ENCODE measurements at regions not wholly inside any gene's neighbourhood (a gene's known extent, or its start where the extent isn't known, plus 50 kb on each side); places are given as distances from the start of the nearest gene placed in this dataset.
"Not testable (repeated sequence)": the region's sequence is repeated elsewhere in the genome, so short reads cannot be mapped to it uniquely, and the experiment has no call there.

DNA sequence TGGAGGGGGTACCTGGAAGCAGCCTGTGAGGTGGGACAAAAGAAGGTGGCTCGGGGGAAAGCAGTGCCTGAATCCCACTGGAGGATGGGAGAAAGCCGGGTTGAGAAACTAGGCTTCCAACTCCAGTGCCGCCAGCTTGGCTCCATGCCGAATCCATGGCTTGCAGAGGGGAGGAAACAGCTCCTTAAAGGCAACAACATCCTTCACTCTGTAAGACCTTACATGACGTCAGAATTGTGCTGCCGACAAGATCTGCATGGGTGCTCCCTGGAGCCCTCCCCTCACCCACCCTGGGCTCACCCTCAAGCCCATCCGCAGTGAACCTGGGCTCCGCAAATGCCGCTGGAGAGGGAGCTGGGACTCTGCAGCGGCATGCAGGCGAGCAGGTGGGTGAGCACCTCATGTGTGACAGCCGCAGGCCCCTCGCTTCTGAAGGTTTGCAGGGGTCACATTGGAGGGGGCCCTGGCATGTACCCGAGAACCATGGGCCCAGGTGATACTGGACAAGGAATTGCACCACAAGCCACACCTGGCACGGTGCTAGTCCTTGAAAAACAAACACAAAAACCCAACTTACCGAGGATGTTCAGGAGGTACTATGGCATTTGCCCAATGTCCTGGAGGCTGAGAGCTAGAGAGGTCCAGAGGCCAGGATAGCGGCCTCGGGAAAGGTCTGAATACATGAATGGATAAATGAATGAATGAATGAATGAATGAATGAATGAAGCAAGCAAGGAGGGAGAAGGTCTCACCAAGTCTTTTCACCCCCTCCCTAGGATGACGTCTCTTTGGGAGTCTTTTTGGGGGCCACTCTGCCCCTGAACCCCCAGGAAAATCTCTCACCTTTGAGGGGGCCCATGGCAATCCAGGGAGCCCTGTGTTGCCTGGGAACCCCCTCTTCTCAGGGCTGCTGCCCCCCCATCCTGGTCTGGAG is 238.6 kb upstream of the SHH start:
- DNase-seq: no peak

DNA sequence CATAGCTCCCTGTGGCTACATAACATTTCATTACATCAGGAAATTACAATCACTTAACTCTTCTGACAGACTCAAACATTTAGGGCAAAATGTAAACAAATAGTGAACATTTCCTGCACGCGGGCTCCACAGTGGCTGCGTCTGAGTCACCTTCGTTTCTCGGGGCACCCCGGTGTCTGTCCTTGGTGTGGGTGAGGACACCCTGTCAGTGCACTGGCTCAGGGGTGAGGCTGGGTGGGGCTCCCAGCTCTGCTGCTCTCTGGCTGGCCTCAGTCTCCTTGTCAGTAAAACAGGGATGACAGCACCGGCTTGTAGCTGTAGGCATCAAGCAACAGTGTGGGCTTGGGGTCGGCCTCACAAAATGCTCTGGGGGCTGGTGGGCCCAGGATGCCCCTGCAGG is 237.1 kb upstream of the SHH start:
- DNase-seq: no peak

DNA sequence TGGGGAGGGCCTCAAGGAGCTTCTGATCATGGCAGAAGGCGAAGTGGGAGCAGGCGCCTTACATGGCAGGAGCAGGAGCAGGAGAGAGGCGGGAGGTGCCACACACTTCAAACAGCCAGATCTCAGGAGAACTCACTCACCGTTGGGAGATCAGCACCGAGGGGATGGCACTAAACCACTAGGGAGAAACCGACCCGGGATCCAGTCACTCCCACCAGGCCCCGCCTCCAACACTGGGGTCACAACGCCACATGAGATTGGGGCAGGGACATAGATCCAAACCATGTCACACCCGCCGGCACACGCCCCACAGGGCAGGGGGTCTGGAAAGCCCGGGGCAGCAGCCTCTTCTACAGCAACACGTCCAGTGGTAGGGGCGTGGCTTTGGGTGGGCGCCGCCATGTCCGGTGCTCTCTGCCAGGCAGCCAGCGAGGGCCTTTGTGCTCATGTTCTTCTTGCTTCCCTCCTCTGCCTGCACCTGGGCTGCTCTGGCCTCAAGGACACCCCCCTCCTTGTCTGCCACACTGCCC is 233.8 kb upstream of the SHH start:
- no peak for DNase-seq

DNA sequence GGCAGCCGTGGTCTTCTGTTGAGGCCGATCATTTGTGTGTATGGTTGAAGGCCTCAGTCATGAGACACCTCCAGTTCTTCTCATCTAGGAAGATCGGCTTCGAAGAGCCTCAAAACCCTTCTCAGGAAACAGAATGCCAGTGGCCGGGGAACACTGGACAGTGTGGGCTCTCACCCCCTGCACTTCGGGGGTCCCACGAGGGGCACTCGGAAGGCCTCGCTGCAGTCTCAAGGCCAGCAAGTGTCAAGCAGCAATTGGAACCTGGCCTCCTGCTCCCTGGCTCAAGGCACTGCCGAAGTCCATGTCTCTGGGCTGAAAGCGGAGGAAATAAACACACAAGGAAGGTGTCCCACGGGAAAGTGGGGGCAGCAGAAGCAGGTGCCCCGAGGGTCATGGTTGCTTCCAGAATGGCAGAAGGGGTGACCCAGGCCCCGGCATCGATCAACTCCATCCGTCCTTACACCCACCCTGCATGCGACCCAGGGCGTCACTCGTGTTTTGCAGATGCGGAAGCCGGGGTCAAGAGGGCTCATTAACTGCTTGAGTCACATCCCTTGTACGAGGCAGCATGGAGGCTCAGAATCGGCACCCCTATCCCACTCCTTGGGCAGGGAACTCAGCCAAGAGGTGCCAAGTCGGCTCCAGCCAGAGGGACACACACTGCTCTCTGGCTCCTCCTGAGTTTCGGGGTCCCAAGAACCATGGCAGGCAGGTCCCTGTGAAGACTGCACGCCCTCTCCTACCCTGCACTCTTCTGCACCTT is 231.3 kb upstream of the SHH start:
- no peak for DNase-seq

DNA sequence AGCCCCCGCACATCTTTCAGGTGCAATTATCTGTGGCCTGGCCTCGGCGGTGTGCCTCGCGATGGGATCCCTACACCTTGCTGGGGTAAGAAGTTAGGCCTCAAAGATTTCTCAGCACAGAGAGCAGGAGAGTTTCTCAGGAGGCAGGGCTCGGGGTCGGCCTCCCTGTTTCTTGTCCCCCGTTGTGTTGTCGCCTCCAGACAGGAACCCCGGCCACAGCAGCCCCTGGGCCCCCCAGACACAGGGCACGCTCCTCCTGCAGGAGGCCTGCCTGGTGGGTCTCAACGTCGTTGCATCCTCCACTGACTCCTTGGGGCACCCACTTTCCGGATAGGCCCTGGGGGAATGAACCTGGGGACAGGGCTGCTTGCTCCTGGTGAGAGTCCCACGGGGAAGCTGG is 229.1 kb upstream of the SHH start:
- no peak for DNase-seq

DNA sequence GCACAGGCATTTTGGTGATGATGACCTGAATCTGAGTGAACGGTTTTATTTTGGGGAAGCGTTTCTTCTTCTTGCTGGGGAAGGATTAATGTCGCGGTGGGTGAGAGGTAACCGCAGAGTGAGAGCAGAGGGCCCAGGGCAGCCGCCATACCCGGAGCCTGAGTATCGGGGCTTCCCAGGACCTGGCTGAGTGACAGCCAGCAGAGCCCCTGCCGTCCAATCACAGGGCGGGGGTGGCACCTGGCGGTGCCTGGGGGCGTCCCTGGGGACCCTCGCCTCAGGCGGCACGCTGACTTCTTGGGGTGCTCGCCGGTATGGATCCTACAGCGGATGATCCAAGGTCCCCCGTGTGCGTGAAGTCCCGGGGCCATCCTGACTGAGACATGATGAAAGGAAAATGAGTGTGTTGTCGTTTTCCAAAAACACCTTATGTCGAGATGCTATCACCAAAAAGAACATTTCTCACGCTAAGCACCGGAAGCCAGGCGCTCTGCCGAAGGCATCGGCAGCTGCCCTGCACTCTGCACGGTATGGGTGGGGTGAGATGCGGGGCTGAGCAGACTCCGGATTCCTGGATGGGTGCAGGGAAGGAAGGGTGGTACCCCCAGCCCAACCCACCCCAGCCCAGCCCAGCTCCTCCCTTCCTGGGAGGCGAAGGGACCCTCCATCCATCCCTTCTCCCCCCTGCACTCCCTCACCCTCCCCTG is 227.9 kb upstream of the SHH start:
- no peak for DNase-seq

DNA sequence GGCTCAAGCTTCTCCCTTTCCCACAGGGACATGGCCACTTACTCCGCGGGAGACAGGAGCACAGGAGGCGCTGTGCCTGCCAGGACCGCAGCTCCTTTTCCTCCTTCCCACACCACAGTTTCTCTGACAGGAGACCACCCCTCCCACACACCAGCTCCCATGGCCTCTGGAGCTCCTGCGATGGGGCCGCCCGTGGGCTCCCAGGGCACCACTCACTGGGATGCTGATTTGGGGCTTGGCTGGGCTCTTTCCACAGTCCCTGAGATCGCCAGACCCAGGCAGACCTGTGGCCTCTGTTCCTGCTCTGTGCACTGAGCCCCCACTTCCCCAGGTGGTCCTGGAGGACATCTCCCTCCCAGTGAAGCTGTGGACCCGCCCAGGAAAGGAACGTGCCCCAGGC is 226.9 kb upstream of the SHH start:
- DNase-seq: no peak

DNA sequence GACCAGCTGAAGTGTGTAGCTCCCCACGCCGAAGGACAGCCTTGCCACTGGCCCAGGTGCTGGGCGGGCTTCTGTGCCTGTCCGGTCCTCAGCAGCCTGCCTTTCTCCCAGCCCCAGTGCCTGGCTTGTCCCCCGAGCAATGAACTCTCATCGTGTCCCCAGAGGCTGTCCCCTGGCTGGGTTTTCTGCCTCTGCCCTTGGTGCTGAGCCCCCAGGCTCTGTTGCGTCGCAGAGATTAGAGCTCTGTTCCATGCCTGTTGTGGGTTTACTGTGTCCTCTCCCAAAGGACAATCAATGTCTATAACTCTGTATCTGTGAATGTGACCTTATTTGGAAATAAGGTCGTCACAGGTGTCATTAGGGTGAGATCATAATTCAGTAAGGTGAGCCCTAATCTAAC is 226.1 kb upstream of the SHH start:
- DNase-seq: no peak

DNA sequence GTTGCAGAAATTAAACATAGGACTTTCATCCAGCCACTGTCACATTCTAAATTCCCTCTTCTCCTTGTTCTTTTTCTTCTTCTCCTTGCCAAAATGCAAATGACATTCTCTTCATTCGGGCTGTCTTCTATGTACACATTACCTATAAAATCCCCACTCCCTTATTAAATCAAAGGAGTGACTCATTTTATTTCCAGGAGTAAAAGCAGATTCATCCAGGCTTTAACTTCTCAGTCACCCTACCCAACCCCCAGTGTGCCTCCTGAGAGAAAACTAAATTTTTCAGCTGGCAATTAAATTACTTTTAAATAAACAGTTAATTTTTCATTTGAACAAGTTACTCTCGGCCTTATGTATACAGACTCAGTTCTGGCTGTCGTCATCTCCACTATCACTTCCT is 223.9 kb upstream of the SHH start:
- no peak for DNase-seq

DNA sequence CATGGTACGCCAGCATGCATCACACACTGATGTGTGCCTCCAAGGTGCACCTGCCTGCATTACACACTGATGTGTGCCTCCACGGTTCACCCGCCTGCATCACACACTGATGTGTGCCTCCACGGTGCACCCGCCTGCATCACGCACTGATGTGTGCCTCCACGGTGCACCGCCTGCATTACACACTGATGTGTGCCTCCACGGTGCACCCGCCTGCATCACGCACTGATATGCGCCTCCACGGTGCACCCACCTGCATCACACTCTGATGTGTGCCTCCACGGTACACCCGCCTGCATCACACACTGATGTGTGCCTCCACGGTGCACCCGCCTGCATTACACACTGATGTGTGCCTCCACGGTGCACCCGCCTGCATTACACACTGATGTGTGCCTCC is 223.1 kb upstream of the SHH start:
- not testable (repeated sequence) for DNase-seq

DNA sequence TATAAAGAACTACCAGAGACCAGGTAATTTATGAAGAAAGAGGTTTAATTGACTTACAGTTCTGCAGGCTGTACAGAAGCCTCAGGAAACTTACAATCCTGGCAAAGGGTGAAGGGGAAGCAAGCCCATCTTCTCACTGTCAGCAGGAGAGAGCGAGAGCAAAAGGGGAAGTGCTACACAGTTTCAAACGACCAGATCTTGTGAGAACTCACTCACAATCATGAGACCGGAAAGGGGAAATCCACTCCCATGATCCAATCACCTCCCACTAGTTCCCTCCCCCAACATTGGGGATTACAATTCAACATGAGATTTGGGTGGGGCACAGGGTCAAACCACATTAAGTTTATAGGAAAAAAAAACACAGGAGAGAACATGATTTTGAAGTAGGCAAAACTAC is 222.1 kb upstream of the SHH start:
- DNase-seq: no peak

DNA sequence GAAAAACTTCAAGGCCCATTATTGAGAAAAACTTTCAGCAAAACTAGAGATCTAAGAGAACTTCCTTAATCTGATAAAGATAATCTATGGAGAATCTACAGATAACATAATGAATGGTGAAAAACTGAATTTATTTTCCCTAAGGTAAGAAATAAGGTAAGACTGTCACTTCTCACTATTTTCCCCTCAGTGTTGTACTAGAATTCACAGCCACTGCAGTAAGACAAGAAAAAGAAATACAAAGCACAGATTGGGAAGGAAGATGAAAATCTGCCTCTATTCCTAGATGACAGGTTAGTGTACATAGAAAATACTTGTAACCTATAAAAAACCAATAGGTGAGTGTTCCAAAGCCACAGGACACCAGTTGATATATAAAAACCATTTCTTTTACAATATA is 220.7 kb upstream of the SHH start:
- DNase-seq: no peak

DNA sequence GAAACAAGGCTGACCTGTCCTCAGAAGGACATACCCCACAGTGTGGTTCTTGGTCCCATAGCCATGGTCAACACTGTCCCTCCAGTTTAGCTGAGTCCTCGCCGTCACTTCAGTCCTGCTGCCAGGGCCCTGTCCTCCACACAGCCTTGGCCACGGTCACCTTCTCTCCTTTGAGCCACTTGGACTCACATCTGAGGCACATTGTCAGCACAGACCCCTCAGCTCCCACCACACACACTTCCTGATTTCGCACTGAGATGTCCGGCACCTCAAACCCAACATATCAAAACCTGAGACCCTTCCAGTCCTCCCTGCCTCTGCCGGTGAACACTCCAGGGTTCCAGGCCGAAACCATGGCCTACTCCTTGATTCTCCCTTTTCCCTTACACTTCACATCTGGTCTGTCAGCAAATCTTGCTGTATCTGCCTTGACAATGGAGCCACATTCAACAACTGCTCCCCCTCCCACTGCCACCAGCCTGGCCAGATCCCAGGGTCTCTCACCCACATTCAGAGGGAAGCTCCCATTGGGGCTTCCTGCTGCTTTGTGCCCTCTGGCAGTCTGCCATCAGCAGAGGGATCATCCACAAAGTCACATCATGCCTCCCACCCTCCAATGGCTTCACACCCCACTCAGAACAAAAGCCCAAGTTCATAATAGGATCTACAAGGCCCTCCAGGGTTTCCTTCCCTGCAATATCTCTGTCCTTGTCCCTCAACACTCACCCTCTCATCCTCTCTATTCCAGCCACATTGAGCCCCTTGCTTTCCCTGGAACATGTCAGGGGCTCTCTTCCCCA is 219.6 kb upstream of the SHH start:
- no peak for DNase-seq

DNA sequence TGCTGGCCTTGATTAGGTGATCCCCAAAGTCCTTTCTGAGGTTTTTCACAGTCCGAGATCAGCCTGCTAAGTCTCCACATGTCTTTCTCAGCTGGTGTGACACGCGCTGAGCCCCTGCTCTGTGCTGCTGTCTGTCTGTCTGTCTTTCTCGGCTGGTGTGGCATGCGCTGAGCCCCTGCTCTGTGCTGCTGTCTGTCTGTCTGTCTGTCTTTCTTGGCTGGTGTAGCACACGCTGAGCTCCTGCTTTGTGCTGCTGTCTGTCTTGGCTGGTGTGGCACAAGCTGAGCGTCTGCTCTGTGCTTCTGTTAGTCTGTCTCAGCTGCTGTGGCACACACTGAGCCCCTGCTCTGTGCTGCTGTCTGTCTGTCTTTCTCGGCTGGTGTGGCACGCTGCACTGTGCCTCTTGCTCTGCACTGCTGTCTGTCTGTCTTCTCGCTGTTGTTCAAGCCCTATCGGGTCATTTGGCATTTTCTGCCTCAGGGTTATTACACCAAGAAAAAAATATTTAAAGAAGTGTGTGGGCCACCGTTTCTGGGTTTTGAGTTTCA is 217.3 kb upstream of the SHH start:
- DNase-seq: no peak

DNA sequence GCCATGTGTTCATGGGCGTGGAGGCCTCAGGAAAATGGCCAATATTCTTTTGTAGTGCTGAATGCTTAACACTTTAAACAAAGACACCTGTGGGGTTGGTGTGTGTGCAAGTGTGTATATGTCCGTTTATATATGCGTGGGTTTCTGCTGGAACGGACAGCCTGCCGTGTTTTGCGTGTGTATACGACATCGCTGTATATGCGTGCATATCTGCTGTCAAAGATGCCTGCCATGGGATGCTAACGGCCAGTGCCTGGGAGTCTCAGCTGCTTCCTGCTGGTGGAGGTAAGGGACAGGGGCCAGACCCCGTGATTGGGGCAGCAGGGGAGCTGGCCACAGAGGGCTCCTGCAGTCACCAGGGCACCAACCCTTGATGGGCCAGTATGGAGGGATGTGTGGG is 216.3 kb upstream of the SHH start:
- DNase-seq: no peak

DNA sequence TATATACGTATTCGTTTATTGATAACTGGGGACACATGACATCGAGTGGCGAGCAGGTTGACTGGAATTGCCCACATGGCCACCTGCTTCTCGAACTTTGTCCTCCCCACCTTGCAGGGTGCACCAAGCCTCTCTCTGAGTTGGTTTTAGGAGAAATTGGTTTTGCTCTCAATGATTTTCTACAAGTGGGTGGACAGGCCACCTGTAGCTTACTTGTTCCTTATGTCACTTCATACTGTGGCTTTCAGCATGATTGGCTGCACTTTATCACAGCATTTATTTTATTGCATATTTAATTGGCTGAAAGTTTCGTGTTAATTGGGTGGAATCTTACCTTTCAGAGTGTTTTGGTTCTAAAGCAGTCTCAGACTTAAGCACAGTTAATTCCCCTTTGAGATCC is 215.6 kb upstream of the SHH start:
- DNase-seq: no peak

DNA sequence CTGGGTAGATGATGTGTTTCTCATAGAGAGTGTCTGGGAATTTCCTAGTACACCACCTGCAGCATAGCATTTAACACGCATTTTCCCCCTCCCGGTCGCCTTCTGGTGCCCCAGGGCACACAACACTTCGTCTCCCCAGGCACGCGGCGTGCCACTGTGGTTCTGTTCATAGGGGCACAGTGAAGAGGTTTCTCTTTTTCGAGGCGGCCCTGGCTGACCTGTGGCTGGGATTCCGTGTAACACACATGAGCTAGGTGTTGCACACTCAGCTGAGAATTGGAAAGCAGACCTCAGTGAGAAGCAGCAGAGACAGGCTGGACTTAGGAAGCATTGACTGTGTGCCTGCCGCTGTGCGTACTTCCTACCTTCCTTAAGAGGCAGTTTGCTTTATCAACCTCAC is 214.3 kb upstream of the SHH start:
- no peak for DNase-seq

DNA sequence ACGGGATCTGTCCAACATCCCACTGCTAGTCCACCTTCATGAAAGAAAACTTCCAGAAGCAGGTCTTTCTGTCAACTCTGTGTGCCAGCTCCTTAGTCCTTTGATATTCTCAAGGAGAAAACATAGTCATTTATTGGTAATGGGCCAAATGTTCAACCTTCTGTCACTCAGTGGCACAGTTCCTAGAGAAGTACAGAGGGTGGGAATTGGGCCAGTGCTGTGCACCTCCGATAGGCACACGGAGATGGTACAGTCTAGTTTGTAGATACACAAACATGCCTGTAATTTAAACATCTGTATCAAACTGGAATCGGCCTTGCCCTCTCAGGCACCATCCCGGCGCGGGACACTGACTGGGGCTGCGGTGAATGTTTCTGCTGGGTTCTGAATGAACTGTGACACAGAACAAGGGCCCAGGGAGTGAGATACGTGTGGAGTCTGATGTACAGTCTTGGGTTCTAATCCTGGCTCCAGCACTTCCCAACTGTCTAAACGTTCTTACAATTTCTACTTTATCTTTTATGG is 213.9 kb upstream of the SHH start:
- DNase-seq: no peak

DNA sequence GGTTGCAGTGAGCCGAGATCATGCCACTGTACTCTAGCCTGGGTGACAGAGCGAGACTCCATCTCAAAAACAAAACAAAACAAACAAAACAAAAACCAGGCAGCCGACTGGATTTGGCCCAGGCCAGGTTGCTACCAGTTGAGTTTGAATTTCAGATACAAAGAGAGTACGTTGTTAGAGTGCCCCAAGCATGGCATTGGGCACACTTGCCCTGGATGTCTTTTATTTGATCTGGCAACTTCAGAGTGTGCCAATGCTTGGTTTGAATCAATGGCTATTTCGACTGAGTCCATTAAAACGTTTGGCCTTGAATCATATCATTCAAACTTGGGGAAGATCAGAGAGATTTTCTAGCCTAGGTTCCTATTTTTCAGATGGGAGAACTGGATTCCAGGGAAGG is 213.4 kb upstream of the SHH start:
- DNase-seq: no peak

DNA sequence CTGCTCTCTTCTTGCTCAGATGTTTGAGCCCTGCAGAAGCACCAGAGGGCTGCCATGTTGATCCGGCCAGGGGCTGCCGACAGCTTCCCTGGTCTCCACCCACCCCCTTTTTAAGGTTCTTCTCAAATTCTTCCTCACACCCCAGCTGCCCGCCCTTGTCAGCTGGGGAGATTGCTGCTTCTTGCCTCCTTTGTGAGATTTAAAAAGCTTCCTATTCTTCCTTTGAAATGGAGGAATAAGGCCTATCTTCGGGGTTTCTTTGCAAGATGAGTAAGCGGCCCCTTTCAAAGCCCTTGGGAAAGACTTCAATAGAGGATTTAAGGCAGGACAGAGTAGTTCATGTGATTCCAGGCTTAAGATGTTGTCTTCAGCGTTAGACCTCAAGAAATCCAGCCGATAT is 211.9 kb upstream of the SHH start:
- DNase-seq: no peak

DNA sequence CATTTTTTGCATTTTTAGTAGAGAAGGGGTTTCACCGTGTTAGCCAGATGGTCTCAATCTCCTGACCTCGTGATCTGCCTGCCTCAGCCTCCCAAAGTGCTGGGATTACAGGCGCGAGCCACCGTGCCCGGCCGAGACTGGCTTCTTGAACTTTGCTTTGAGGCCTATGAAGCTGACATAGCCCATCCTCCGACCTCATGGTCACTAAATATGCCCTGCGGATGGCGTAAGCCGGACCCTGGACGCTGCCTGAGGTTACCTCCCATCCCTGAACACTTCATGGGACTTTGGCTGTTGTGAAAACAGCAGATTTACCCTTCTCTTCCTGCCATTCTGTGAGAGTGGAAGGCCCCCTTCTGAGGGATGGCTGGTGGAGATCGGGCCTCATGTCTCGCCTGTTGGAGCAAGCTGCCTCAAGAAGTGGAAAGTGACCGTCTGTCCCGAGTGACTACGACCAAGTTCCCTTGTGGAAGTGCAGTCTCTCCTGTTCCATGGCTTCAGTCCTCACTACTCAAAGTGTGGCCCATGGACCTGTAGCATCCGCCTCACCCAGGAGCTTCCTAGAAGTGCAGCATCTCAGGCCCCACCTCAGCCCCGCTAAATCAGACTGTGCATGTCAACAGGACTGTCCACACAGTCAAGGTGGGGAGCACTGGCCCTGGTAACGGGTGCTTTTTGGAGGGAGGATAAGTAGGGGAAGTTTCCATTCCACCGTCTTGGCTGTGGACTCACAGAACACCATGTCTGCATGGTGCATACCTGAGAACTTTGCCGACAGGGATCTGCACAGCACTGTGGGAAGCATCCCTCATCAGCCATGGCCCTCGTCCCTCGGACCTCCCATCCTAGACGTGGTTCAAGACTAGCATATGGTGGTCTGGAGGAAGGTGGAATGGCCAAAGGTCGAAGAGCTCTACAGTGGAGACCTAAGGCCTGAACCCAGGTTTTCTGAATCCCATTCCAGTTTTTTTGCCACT is 210.5 kb upstream of the SHH start:
- no peak for DNase-seq

Data from activated CD4-positive, alpha-beta T cell treated with anti-CD3 and anti-CD28 coated beads, Interleukin-2, amount 50 U/mL, for 16 hours (primary cell).